Panc1 (cell line): ENCODE measurements at regions not wholly inside any gene's neighbourhood (a gene's known extent, or its start where the extent isn't known, plus 50 kb on each side); places are given as distances from the start of the nearest gene placed in this dataset.

Experiments
- ATAC-seq: fragments of 200-7000 bp; cut with Tn5 transposase; 2 replicates; pipeline ENCODE4 v1.9.1; 2020; ENCODE audit warnings: mild to moderate bottlenecking, moderate library complexity
- BruUV-seq: library from RNA; stranded (reverse); fragments of 400-500 nt; replicated peaks from 2 replicates; lab custom pipeline; 2021; lab: Mats Ljungman, UMichigan
- CTCF ChIA-PET: fragments of 300-600 bp; sonication (Branson Sonifier 250); formaldehyde crosslinking; loops from one replicate; lab custom pipeline; 2022; ENCODE audit warnings: antibody characterized with exemption; lab: Charles Lee
- POLR2A ChIA-PET: fragments of 300-600 bp; sonication (Branson Sonifier 250); formaldehyde crosslinking; loops from one replicate; lab custom pipeline; 2022; ENCODE audit warnings: antibody characterized with exemption; lab: Charles Lee
- DNase-seq: peaks from one replicate; pipeline ENCODE4 v3.0.0-alpha.2; 2010; ENCODE audit warnings: low read depth, low spot score
- H3K27ac ChIP-seq: 2 replicates; pipeline ENCODE4 v1.5.1; 2011; ENCODE audit warnings: mild to moderate bottlenecking, low read length, inconsistent platforms
- H3K27me3 ChIP-seq: fragments of 200-500 bp; sonication (Bioruptor generic); 2 replicates; pipeline ENCODE4 v1.6.0; 2014; ENCODE audit warnings: low read length, inconsistent platforms; ENCODE audit not compliant: control insufficient read depth, insufficient read depth
- H3K36me3 ChIP-seq: fragments of 200-500 bp; sonication (Bioruptor generic); 2 replicates; pipeline ENCODE4 v1.5.1; 2014; ENCODE audit warnings: inconsistent platforms, mild to moderate bottlenecking, low read length, moderate library complexity; ENCODE audit not compliant: control insufficient read depth, insufficient read depth
- H3K4me1 ChIP-seq: 2 replicates; pipeline ENCODE4 v1.5.1; 2011; ENCODE audit warnings: inconsistent platforms, mild to moderate bottlenecking, low read length, moderate library complexity; ENCODE audit not compliant: control insufficient read depth, insufficient read depth
- H3K4me3 ChIP-seq, 2 experiments: 2 replicates each; pipeline ENCODE4 v1.5.1; 2011 to 2012; ENCODE audit warnings: low read depth in 2 of 2, low read length in 2 of 2, mild to moderate bottlenecking in 2 of 2, inconsistent platforms in 1 of 2, moderate library complexity in 1 of 2
- H3K9me3 ChIP-seq: fragments of 200-500 bp; sonication (Bioruptor generic); 2 replicates; pipeline ENCODE4 v1.5.1; 2014; ENCODE audit warnings: low read depth, mild to moderate bottlenecking, inconsistent platforms, low read length, moderate library complexity; ENCODE audit not compliant: control insufficient read depth, insufficient read depth
- CTCF ChIP-seq: fragments of 450-650 bp; IDR thresholded peaks from 2 replicates; pipeline ENCODE4 v1.5.1; 2017; ENCODE audit warnings: mild to moderate bottlenecking
- POLR2AphosphoS5 ChIP-seq: IDR thresholded peaks from 2 replicates; pipeline ENCODE4 v1.6.1; 2012; ENCODE audit warnings: mild to moderate bottlenecking, low read depth, low read length, moderate library complexity
- REST ChIP-seq, 2 experiments: IDR thresholded peaks; 2 replicates each; pipeline ENCODE4 v1.6.1; 2011 to 2012; ENCODE audit warnings: low read depth in 2 of 2, control low read depth in 1 of 2, low read length in 1 of 2, mild to moderate bottlenecking in 1 of 2, moderate library complexity in 1 of 2; ENCODE audit not compliant: insufficient read depth in 1 of 2
- SIN3A ChIP-seq: IDR thresholded peaks from 2 replicates; pipeline ENCODE4 v1.6.1; 2012; ENCODE audit warnings: low read depth, mild to moderate bottlenecking, low read length, moderate library complexity, borderline replicate concordance; ENCODE audit not compliant: insufficient read depth
- TCF7L2 ChIP-seq: IDR thresholded peaks from 2 replicates; pipeline ENCODE4 v1.6.1; 2011; ENCODE audit warnings: mild to moderate bottlenecking, low read depth, low read length, inconsistent platforms
- in situ Hi-C: cut with HindIII; loops from 2 replicates; pipeline ENCODE4 v1.10.0; 2016; ENCODE audit warnings: low sequenced_read_pairs, low pct_unique_long_range_greater_than_20kb
- intact Hi-C: fragments of 100-400 bp; cut with micrococcal nuclease; formaldehyde crosslinking; loops from one replicate; pipeline ENCODE4 v1.10.0; 2022; ENCODE audit not compliant: unreplicated experiment

GRCh38 chr9:1222511-1222910 lies 172.4 kb downstream of the DMRT2 start:
- H3K4me3 ChIP-seq: no peak overlapping the region
- no peaks in the 10 kb centered on the region for H3K36me3 ChIP-seq
- no peaks in the 10 kb centered on the region for H3K27me3 ChIP-seq
- CTCF ChIA-PET: no interaction called here
- no peaks in the 10 kb centered on the region for H3K4me1 ChIP-seq
- in situ Hi-C loops: no loop called here
- H3K27ac ChIP-seq: no peak overlapping the region
- no peak for TF ChIP-seq SIN3A
- POLR2A ChIA-PET: no interaction called here
- H3K9me3 ChIP-seq: no peaks in the 10 kb centered on the region
- no peak for ATAC-seq
- BruUV-seq: no TSS peak
- DNase-seq: no peak
- intact Hi-C loops: no loop called here

- Histone ChIP-seq H3K4me3 (0 out of 4 replicates have a peak overlapping the region, but pooled peaks of 1 of the 2 experiments have one; percentile 9), H3K4me1 (no peaks in the 10 kb centered on the region), H3K27me3 (no peaks in the 10 kb centered on the region), H3K9me3 (no peaks in the 10 kb centered on the region), H3K36me3 (no peaks in the 10 kb centered on the region), H3K27ac (no peak overlapping the region)
- DNase-seq (no peak), ATAC-seq (no peak)
- BruUV-seq: no TSS peak
- ChIA-PET CTCF (no interaction called here), POLR2A (no interaction called here)
- intact Hi-C loops: no loop called here
- TF ChIP-seq REST (IDR thresholded peaks at IDR 0.05; ENCODE audit: insufficient read depth in 1 of 2, low read depth in 2 of 2, low read length in 1 of 2) (no peak), CTCF (no peak), POLR2AphosphoS5 (no peak), SIN3A (no peak), TCF7L2 (no peak)
- in situ Hi-C loops: no loop called here
These were observed 182.1 kb downstream of the DMRT2 start for GRCh38 chr9:1231998-1232919.

GRCh38 chr9:1233568-1233967 lies 183.4 kb downstream of the DMRT2 start:
- Histone ChIP-seq H3K4me1 (no peaks in the 10 kb centered on the region), H3K36me3 (no peaks in the 10 kb centered on the region), H3K27ac (no peak overlapping the region), H3K9me3 (no peaks in the 10 kb centered on the region), H3K4me3 (no peak overlapping the region), H3K27me3 (no peaks in the 10 kb centered on the region)
- CTCF ChIA-PET: no interaction called here
- ATAC-seq (no peak), DNase-seq (no peak)
- POLR2A ChIA-PET: no interaction called here
- BruUV-seq: no TSS peak
- intact Hi-C loops (no loop called here), in situ Hi-C loops (no loop called here)
- TF ChIP-seq POLR2AphosphoS5 (no peak), SIN3A (no peak), CTCF (no peak), REST (IDR thresholded peaks at IDR 0.05; ENCODE audit: insufficient read depth in 1 of 2, low read depth in 2 of 2, low read length in 1 of 2) (no peak), TCF7L2 (no peak)
